Stimulated activated CD4-positive, alpha-beta T cell treated with anti-CD3 and anti-CD28 coated beads, Interleukin-4, amount 100 ng/mL, for 24 hours (primary cell): ENCODE measurements at regions not wholly inside any gene's neighbourhood (a gene's known extent, or its start where the extent isn't known, plus 50 kb on each side); places are given as distances from the start of the nearest gene placed in this dataset.

Source experiments
- DNase-seq: peaks from one replicate; pipeline ENCODE4 v3.0.0-alpha.2; 2020

- DNase-seq: no peak
Observed at GRCh38 chr12:116404913-116405611, 127.6 kb upstream of the MED13L start.

GRCh38 chr12:116406529-116406928 lies 129.0 kb upstream of the MED13L start:
- DNase-seq: no peak

DNA sequence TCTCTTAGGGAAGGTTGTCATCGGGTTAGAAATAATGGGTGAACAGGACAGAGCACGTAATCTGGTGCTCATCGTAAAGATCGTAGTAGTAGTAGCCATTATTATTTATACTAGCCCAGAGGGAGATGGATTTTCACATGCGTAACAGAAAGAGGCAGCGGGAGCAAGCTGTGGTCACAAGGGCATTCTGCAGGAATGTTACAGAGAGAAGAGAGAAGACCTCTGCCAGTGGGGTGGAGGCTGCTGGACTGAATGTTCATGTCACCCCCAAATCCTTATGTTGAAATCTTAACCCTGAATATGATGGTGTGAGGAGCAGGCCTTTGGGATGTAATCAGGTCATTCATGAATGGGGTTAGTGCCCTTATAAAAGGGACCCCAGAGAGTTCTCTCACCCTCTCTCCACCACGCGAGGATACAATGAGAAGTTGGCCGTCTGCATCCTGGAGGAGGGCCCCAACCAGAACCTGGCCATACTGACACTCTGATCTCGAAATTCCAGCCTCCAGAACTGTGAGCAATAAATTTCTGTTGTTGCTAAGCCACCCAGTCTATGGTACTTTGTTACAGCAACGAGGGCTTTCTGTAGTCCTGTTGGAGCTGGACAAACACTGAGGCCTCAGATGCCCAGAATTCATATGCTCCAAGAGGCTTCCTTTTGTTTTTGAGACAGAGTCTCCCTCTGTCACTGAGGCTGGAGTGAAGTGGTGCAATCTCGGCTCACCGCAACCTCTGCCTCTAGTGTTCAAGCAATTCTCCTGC lies 131.2 kb upstream of the MED13L start:
- no peak for DNase-seq

GRCh38 chr12:116411977-116412376 lies 134.5 kb upstream of the MED13L start:
- DNase-seq: no peak

GRCh38 chr12:116414891-116415290 lies 137.4 kb upstream of the MED13L start:
- DNase-seq: no peak

- no peak for DNase-seq
Observed at GRCh38 chr12:116415408-116416108, 138.1 kb upstream of the MED13L start.

DNA sequence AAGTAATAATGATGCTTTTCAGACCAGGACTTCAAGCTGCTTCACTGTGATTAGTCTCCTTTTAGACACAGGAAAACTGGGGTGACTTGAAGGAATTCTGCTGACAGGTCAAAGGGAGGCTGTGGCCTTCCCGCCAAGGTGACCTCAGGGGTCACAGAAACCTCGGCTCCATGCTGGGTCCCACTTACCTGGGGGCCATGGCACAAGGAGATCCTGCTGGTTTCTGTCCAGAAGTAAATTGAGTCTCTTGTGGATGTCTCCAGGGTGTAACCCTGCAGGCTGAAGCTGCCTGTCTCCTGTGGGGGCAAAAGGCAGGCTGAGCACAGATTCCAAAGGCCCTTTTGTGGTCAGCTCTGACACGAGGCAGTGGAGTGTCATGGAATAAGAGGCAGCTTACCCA lies 138.7 kb upstream of the MED13L start:
- DNase-seq: no peak

GRCh38 chr12:116418551-116418950 lies 140.6 kb upstream of the MAP1LC3B2 start:
- no peak for DNase-seq

DNA sequence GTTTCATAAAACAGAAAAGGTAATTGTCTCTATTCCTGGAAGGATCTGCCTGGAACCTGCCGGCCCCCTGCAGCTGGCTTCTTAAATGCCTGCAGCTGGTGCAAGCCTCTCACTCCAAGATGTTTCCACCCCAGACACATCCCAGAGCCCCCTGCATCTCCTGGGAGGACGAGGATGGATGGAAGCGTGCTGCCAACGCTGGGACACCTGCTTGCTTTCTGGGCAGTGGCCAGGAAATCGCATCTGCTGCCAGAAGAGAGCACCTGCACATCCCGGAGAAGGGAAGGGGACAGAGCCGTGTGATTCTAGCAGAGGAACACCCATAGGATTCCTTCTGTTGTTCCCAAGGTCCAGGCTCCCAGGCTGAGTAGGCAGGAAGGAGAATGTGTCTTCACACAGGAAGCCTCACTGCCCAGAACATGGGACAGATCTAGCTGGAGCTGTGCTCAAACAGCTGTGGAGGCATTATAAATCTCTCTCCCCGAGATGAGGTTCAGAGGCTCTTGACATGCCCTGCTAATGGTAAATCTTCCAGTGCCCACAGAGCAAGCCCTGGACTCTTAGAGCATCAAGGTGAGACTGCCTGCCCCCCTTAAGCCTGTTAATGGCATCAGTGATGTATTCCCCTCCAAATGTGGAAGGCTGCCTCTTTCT lies 138.8 kb upstream of the MAP1LC3B2 start:
- DNase-seq: no peak

DNA sequence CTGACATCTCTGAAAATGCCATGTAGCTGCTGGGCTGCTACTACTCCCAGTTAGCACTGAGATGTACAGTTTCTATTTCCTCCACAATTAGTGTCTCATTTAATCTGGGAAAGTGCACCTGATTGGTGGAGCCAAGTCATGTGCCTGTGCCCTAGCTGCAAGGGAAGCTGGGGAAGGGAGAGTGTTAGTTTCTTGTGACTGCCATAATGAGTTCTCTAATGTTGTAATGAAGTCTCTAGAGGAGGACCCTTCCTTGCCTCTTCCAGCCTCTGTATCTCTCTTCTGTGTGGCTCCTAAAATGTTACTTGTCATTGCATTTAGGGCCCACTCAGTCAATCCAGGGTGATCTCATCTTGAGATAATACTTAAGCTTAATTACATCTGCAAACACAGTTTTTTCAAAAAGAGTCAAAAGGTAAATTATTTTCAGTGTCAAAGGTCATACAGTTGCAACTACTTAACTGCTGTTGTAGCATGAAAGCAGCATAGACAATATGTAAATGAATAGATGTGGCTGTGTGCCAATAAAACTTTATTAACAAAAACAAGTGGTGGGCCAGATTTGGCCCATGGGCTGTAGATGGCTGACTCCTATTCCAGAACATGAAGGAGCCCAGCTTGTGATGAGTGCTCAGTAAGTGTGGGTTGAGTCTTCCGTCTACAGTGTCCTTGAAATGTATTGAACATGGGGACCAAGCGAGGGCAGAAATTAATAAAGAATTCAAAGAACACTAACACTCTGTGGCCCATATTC lies 137.2 kb upstream of the MAP1LC3B2 start:
- no peak for DNase-seq

DNA sequence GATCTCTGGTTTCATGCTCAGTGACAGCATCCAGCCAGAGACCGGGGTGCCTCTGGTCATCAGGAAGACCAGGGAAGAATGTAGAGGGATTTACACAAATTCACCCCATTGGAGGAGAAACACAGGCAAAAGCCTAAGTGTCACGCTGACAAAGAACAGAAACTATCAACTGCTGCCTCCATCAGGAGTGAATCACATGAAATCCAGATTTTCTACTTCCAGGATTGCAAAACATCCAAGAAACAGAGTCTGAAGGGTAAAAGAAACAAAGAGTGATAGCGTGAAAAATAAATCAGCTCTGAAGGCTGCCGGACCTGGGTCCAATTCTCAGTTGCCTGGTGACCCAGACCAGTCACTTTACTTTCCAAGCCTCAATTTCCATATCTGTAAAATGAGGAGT lies 136.1 kb upstream of the MAP1LC3B2 start:
- no peak for DNase-seq

DNA sequence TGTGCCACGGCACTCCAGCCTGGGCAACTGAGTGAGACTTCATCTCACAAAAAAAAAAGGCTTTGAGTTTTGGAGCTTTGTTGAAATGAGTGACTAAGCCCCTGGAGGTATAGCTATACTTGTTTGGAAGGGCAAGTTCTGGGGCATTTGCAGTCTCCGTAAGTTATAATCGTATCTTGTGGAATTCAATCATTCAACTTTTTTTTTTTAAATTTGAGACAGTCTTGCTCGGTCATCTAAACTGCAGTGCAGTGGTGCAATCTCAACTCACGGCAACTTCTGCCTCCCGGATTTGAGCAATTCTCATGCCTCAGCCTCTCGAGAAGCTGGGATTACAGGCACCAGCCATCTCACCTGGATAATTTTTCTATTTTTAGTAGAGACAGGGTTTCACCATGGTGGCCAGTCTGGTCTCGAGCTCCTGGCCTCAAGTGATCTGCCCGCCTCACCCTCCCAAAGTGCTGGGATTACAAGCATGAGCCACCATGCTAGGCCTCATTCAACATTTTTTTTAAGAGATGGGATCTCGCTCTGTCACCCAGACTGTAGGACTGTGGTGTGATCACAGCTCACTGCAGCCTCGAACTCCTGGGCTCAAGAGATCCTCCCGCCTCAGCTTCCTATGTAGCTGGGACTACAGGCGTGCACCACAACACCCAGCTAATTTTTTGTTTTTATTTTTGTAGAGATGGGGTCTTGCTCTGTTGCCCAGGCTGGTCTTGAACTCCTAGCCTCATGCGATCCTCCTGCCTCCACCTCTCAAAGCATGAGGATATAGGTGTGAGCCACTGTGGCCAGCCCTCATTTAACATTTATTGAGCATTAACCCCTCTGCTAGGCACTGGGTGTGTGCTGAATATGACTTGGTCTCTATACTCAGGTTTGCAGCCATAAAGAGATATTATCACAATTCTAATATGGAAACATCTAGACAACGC lies 133.7 kb upstream of the MAP1LC3B2 start:
- DNase-seq: no peak

DNA sequence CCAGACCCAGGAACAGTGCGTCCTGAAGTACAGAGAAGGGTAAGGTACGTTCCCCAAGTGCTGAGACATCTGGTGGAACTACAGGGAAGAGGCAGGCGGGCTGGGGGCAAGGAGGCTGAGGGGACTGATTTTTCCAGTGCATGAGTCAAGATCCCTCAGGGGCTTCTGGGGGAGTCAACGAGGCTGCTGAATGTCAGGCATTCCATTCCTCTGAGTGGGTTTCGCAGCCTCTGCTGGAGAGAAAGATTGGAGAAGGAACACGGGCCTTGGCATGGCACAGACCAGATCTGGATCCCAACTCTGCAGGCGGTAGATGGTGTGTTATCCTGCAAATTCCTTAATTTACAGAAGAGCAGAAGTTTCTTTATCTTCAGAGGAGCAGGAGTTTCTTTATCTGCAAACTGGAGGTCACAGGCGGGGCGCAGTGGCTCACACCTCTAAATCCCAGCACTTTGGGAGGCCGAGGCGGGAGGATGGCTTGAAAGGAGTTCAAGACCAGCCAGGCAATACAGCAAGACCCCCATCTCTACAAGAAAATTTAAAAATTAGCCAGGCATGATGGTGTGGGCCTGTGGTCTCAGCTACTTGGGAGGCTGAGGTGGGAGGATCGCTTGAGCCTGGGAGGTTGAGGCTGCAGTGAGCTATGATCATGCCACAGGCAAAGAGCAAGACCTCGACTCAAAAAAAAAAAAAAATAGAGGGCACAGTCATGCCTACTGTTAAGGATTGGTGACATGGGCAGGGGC lies 132.6 kb upstream of the MAP1LC3B2 start:
- DNase-seq: no peak

GRCh38 chr12:116427200-116427930 lies 131.8 kb upstream of the MAP1LC3B2 start:
- DNase-seq: no peak

DNA sequence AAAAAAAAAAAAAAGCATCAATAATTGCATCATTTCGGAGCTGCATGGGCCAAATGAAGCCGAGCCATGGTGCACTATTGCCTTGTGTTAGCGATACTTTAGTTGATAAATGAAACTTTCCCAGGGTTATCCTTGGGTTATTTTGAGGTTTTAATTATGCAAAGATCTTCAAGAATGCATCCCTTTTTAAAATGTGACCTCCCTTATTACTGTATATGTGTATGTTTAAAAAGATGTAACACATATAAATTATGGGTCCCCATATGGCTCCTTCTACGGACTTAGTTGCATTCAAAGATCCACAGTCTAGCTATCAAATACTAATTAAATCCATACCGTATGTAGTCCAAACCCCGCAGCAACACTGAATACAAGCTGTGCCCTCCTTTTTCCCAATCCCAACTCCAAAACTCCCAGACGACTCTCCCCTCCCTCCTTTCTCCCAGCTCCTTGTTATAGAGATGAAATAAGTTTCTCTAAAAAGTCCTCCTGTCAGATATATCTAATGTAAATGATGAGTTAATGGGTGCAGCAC lies 129.3 kb upstream of the MAP1LC3B2 start:
- DNase-seq: no peak

DNA sequence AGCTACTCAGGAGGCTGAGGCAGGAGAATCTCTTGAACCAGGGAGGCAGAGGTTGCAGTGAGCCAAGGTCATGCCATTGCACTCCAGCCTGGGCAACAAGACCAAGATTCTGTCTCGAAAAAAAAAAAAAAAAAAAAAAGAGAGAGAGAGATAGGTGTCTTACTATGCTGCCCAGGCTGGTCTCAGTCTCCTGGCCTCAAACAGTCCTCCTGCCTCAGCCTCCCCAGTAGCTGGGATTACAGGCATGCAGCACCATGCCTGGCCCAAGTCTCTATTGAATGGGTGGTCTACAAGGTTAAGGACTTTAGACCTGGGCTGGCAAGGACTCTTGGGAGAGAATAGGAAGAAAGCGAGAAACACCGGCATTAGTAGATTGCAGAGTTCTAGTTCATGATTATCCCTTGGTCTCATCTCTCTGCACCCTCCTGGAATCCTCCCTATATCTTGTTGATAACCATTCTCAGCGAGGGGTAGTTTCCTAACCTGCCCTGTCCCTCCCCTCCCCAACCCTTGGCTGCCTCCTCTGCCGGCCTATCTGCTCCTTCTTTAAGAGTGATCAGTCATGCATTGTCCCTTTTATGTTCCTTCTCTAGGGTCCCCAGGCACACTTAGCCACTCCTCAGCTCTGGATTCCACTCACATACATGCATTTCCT lies 128.1 kb upstream of the MAP1LC3B2 start:
- no peak for DNase-seq

GRCh38 chr12:116431677-116432300 lies 127.4 kb upstream of the MAP1LC3B2 start:
- no peak for DNase-seq

DNA sequence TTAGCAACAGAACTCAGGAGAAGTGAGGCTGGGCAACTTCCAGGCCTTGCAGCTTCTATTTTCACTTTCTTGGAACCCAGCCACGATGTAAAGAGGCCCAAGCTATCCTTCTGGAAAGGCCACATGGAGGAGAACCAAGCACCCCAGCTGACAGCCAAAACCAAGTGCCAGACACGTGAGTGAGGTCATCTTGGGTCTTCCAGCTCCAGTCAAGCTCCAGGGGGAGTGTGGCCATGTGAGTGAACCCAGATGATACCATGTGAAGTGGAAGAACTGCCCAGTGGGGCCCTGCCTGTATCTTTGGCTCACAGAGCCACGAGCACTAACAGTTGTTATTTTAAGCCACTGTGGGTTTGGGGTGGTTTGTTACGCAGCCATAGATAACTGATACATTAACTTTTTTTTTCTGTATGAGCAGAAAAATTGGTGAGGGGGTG lies 126.8 kb upstream of the MAP1LC3B2 start:
- no peak for DNase-seq

DNA sequence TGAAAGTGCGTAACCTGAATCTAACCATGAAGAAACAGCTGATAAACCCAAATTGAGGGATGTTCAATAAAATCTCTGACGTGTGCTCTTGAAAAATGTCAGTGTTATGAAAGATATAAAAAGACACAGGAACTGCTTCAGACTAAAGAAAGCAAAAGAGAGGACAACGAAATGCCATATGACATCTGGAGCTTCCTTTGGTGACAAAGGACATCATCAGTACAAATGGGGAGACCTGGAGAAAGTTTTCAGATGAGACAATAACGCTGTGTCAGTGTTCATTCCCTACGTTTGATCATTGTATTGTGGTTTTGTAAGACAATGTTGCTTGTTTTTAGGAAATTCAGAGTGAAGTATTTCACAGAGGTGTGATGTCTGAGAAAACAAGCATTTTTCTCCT lies 125.9 kb upstream of the MAP1LC3B2 start:
- DNase-seq: no peak
